BLaER1 treated with 17β-estradiol and CSF1 and Interleukin-3, amounts not matched to agents 10 nM and 100 nM (cell line): ENCODE measurements at regions not wholly inside any gene's neighbourhood (a gene's known extent, or its start where the extent isn't known, plus 50 kb on each side); places are given as distances from the start of the nearest gene placed in this dataset.
"Not testable (repeated sequence)": the region's sequence is repeated elsewhere in the genome, so short reads cannot be mapped to it uniquely, and the experiment has no call there.

Source experiments
- H3K27ac ChIP-seq, 11 experiments: shearing (Covaris generic); formaldehyde crosslinking; 2 replicates each; pipeline ENCODE4 v1.8.1; 2022
- H3K27me3 ChIP-seq, 11 experiments: shearing (Covaris generic); formaldehyde crosslinking; 2 replicates each; pipeline ENCODE4 v1.8.1; 2022
- H3K36me3 ChIP-seq, 11 experiments: shearing (Covaris generic); formaldehyde crosslinking; 2 replicates each; pipeline ENCODE4 v1.8.1; 2022
- H3K4me1 ChIP-seq, 10 experiments: shearing (Covaris generic); formaldehyde crosslinking; 2 replicates each; pipeline ENCODE4 v1.8.1; 2022
- H3K4me2 ChIP-seq, 11 experiments: shearing (Covaris generic); formaldehyde crosslinking; 2 replicates each; pipeline ENCODE4 v1.8.1; 2022
- H3K4me3 ChIP-seq, 10 experiments: shearing (Covaris generic); formaldehyde crosslinking; 2 replicates each; pipeline ENCODE4 v1.8.1; 2022
- H3K9ac ChIP-seq, 11 experiments: shearing (Covaris generic); formaldehyde crosslinking; 2 replicates each; pipeline ENCODE4 v1.8.1; 2022
- H3K9me3 ChIP-seq, 11 experiments: shearing (Covaris generic); formaldehyde crosslinking; replicated peaks in 1 of 11; 2 replicates each; pipeline ENCODE4 v1.8.1; 2022
- H4K20me1 ChIP-seq, 11 experiments: shearing (Covaris generic); formaldehyde crosslinking; 2 replicates each; pipeline ENCODE4 v1.8.1; 2022

DNA sequence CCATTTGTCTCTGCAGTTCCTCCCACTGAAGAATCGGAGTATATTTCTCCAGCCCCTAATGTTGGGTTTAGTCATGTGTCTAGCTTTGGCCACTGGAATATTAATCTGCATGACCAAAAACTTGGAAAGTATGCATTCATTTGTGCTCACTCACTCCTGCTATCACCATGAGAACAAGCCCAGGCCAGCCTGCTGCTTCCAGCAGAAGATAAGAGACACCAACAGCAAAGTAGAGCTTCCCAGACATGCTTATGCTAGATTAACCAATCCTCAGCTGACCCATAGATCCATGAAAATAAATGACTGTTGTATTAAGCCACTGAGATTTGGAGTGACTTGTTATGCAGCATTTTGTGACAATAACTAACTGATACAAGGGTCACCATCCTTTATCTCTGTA lies 108.8 kb downstream of the ART5 start:
- H3K27ac ChIP-seq, H3K4me1 ChIP-seq, H3K36me3 ChIP-seq, H3K4me2 ChIP-seq, H4K20me1 ChIP-seq, H3K4me3 ChIP-seq, H3K27me3 ChIP-seq, H3K9ac ChIP-seq: not testable (repeated sequence)
- peaks cover 6 to 24% (median 22%) of the 10 kb centered on the region in 11 experiments for H3K9me3 ChIP-seq

DNA sequence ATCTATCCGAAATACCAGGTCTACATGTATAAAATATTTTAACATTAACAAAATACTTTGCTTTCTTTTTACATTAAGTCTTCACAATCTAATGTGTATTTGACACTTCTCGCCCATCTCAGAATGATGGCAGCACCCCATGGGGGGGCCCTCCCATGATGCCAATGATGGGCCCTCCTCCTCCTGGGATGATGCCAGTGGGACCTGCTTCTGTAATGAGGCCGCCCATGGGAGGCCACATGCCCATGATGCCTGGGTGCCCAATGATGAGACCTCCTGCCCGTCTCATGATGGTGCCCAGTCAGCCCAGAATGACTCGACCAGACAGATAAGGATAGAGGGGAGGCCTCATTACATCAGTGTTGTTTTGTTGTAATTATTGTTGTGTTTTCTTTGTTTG lies 110.5 kb downstream of the ART5 start:
- H3K9ac ChIP-seq = not testable (repeated sequence)

DNA sequence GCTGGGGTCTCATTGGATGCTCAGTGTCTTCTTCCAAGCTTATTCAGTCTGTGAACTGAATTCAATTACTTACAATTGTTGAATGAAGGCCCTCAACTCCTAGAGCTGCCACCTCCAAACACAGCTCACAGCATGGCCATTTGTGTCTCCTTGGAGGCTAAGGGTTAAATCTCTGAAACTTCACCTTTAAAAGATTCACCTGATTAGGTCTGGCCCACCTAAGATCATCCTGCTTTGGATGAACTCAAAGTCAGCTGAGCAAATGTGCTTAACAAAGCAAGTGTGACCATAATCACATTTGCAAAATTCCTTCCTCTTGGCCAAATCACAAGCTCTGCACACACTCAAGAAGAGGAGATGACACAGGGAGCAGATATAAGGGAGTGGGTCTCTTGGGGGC lies 118.2 kb downstream of the ART5 start:
- H3K9me3 ChIP-seq = peaks cover 24 to 55% (median 34%) of the 10 kb centered on the region in 11 experiments; a peak in 21 of 22 replicates
- not testable (repeated sequence) for H3K4me2 ChIP-seq, H3K4me3 ChIP-seq, H3K27me3 ChIP-seq, H3K4me1 ChIP-seq, H3K9ac ChIP-seq, H3K36me3 ChIP-seq, H4K20me1 ChIP-seq, H3K27ac ChIP-seq

More for the DNA sequence above, 110.5 kb downstream of the ART5 start:
- not testable (repeated sequence) for H3K4me2 ChIP-seq, H3K27me3 ChIP-seq, H4K20me1 ChIP-seq, H3K36me3 ChIP-seq, H3K9me3 ChIP-seq, H3K4me1 ChIP-seq, H3K4me3 ChIP-seq, H3K27ac ChIP-seq

DNA sequence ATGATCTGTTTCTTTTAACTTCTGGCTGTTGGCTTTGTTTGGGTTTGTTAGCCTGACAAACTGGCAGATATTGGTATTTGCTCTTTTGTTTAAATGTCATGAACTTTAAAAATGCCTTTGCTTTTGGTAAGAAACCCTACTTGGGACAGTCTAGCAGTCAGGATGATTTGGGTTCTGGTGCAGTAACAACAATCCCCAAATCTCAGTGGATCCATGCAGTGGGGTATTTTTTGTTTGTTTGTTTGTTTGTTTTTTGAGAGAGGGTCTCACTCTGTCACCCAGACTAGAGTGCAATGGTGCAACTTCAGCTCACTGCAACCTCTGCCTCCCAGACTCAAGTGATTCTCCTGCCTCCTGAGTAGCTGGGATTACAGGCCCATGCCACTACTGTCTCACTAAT lies 120.9 kb downstream of the ART5 start:
- not testable (repeated sequence) for H4K20me1 ChIP-seq, H3K27ac ChIP-seq, H3K4me2 ChIP-seq, H3K27me3 ChIP-seq, H3K4me3 ChIP-seq, H3K36me3 ChIP-seq, H3K9ac ChIP-seq, H3K4me1 ChIP-seq
- peaks cover 24 to 57% (median 35%) of the 10 kb centered on the region in 11 experiments; a peak in 21 of 22 replicates for H3K9me3 ChIP-seq

DNA sequence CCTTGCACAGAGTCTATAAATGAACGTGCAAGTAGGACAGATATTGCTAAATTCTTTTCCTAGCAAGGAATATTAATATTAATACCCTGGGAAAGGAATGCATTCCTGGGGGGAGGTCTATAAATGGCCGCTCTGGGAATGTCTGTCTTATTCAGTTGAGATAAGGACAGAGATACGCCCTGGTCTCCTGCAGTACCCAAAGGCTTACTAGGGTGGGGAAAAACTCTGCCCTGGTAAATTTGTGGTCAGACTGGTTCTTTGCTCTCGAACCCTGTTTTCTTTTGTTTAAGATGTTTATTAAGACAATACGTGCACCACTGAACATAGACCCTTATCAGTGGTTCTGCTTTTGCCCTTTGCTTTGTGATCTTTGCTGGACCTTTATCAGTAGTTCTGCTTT lies 122.0 kb downstream of the ART5 start:
- H3K27me3 ChIP-seq, H3K9ac ChIP-seq, H3K4me2 ChIP-seq, H4K20me1 ChIP-seq, H3K4me1 ChIP-seq, H3K4me3 ChIP-seq, H3K36me3 ChIP-seq, H3K27ac ChIP-seq: not testable (repeated sequence)
- H3K9me3 ChIP-seq = peaks cover 24 to 51% (median 35%) of the 10 kb centered on the region in 11 experiments; a peak in 21 of 22 replicates

DNA sequence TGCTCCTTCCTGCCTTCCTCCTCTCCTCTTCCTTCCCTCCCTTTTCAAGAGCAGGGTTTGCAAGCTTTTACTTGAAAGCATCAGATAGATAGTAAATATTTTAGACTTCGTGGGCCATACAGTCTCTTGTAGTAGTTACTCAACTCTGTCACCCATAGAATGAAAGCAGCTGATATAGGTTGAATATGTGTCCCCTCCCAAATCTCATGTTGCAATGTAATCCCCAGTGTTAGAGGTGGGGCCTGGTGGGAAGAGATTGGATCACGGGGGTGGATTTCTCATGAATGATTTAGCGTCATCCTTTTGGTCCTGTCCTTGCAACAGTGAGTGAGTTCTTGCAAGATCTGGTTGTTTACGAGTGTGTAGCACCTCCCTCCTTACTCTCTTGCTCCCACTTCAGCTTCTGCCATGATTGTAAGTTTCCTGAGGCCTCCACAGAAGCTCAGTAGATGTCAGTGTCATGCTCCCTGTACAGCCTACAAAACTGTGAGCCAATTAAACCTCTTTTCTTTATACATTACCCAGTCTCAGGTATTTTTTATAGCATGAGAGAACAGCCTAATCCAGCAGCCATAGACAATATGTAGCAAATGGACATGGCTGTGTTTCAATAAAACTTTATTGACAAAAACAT lies 124.7 kb downstream of the ART5 start:
- H3K4me2 ChIP-seq, H3K9ac ChIP-seq: not testable (repeated sequence)
- H3K9me3 ChIP-seq = peaks cover 19 to 37% (median 28%) of the 10 kb centered on the region in 11 experiments; a peak in 21 of 22 replicates

DNA sequence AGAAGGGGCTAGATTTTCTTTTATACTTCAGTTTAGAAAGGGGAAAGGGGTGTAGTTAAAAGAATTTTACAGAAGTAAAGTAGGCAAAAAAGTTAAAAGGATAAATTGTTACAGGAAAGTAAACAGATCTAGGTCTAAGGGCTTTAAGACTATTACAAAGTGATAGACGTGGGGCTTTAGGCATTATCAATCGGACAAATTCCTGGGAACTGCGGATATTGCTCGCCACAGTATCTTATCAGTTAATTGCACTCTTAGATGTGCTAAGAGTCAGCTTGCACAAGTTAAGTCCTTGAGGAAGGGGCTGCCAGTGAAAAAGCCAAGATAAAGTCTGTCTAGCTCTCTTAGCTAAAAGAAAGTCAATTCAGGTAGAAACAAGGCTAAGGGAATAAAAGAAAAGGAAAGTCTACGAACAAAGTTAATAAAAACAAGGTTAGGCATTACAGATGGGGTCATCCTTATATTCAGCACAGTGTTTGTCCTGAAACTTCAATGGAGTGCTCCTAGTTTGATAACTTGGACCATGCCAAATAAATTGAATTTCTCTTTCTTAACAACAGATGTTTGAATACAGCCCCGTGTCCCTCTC lies 125.4 kb downstream of the ART5 start:
- H3K9me3 ChIP-seq = peaks cover 19 to 31% (median 28%) of the 10 kb centered on the region in 11 experiments; a peak in 21 of 22 replicates
- not testable (repeated sequence) for H3K27me3 ChIP-seq, H3K9ac ChIP-seq, H3K4me2 ChIP-seq, H3K4me3 ChIP-seq, H3K36me3 ChIP-seq, H3K27ac ChIP-seq, H4K20me1 ChIP-seq
- peaks cover 0 to 10% (median 3%) of the 10 kb centered on the region in 10 experiments; a peak in 4 of 20 replicates for H3K4me1 ChIP-seq

More for the DNA sequence above, 124.7 kb downstream of the ART5 start:
- not testable (repeated sequence) for H3K4me1 ChIP-seq, H3K27me3 ChIP-seq, H3K36me3 ChIP-seq, H3K27ac ChIP-seq, H4K20me1 ChIP-seq, H3K4me3 ChIP-seq

DNA sequence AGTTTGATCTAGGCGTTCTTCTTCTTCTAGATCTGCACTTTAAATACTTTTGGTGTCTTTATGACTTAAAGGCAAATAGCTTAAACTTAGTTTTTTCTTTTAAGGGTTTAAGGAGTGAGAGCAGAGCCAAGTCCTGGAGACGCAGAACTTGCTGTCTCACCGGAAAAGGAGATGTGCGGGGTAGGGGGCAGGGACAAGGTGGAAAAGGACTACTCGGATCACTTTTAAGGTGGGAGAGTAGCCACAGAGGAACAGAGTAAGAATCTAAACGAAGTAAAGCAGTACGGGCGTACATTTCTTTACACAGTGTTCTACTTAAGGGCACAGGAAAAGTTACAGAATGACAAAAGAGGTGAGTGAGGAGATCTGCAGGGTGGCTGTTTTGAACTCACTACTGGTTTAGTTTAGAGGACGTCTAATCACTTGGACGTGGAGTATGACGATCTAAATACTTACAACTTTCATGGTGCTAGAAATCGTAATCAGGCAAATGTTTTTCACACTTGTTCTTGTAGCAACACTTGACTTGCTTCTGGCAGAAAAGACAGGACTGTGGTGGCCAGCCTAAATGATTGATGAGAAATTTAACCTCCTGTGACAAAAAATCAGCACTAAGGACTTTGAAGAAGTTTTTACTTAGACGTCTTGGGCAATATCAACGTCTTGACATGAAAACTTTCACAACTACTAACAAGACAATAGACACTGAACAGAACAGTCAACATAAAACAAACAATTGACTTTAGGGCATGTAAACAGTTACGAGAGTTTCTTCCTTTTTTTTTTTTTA lies 127.0 kb downstream of the ART5 start:
- not testable (repeated sequence) for H4K20me1 ChIP-seq, H3K36me3 ChIP-seq, H3K4me3 ChIP-seq, H3K9ac ChIP-seq, H3K27me3 ChIP-seq, H3K27ac ChIP-seq, H3K4me2 ChIP-seq
- Histone ChIP-seq H3K9me3 (peaks cover 12 to 15% (median 13%) of the 10 kb centered on the region in 11 experiments; a peak in 21 of 22 replicates), H3K4me1 (peaks cover 0 to 10% (median 3%) of the 10 kb centered on the region in 10 experiments; a peak in 4 of 20 replicates)

DNA sequence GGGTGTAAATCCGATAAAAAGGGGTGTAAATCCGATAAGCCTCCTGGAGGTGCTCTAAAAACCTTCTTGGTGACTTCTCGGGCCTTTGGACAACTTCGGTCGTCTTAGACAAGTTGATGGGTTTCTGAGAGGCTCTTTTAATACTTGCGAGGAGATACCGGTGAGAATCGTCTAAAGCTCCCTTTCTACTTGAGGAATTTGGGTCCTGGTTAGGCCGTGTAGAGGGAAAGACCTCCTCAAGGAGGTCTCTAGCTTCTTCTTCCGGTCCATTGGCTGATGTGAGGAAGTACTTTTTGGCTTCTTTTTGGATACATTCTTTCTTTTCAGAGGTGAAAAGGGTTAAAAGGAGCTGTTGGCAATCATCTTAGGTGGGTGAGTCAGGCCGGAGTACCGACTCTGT lies 128.5 kb downstream of the ART5 start:
- not testable (repeated sequence) for H3K4me3 ChIP-seq, H4K20me1 ChIP-seq, H3K4me2 ChIP-seq, H3K36me3 ChIP-seq, H3K9me3 ChIP-seq, H3K9ac ChIP-seq, H3K27ac ChIP-seq, H3K27me3 ChIP-seq
- peaks cover 0 to 10% (median 3%) of the 10 kb centered on the region in 10 experiments; a peak in 4 of 20 replicates for H3K4me1 ChIP-seq

DNA sequence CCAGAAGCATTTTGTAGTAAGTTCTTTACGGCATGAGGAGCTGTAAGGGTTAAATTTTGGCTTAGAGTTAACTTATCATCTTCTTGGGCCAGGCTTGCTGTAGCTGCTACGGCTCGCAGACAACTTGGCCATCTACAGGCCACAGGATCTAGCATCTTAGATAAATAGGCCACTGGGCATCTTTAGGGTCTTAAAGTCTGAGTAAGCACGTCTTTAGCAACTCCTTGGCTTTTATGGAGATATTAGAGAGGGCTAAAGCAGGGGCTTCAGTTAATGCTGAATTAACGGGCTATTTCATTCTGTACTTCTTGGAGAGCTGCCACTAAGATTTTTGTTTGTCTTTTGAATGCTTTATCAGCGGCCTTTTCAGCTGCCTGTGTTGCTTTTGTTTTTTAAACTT lies 129.0 kb downstream of the ART5 start:
- not testable (repeated sequence) for H3K9ac ChIP-seq, H3K36me3 ChIP-seq, H3K27me3 ChIP-seq, H3K9me3 ChIP-seq, H3K4me3 ChIP-seq, H4K20me1 ChIP-seq, H3K27ac ChIP-seq
- peak overlapping the region in 2 of 11 experiments; percentile 24 to 41; a peak in 3 of 22 replicates for H3K4me2 ChIP-seq
- H3K4me1 ChIP-seq = peaks cover 0 to 10% (median 3%) of the 10 kb centered on the region in 10 experiments; a peak in 4 of 20 replicates

DNA sequence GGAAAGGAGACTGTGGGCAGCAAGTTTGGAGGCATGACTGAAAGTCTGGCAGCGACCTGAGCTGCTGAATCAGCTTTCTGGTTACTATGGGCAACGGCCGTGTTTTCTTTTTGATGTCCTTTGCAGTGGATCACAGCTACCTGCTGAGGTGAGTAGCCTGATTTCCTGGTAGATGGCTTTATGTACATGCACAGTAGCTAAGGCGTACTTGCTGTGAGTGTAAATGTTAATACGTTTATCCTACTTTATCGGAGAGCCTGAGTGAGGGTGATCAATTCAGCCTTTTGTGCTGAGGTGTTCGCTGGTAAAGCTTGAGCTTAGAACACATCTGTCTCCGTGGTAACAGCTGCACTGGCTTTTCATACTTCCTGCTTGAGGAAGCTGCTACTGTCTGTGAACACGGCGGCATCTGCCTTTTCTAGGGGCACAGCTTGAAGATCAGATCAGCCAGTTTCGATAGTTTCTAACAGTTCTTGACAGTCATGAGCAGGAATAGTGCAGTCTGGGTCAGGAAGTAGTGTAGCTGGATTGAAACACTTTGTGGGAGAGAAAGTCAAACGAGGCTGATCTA lies 129.6 kb downstream of the ART5 start:
- not testable (repeated sequence) for H3K27me3 ChIP-seq, H3K4me3 ChIP-seq, H4K20me1 ChIP-seq, H3K9me3 ChIP-seq, H3K9ac ChIP-seq, H3K27ac ChIP-seq, H3K36me3 ChIP-seq
- Histone ChIP-seq H3K4me1 (peaks cover 0 to 10% (median 3%) of the 10 kb centered on the region in 10 experiments; a peak in 4 of 20 replicates), H3K4me2 (peak overlapping the region in 3 of 11 experiments; percentile 6 to 41 (median 24); a peak in 2 of 22 replicates)

DNA sequence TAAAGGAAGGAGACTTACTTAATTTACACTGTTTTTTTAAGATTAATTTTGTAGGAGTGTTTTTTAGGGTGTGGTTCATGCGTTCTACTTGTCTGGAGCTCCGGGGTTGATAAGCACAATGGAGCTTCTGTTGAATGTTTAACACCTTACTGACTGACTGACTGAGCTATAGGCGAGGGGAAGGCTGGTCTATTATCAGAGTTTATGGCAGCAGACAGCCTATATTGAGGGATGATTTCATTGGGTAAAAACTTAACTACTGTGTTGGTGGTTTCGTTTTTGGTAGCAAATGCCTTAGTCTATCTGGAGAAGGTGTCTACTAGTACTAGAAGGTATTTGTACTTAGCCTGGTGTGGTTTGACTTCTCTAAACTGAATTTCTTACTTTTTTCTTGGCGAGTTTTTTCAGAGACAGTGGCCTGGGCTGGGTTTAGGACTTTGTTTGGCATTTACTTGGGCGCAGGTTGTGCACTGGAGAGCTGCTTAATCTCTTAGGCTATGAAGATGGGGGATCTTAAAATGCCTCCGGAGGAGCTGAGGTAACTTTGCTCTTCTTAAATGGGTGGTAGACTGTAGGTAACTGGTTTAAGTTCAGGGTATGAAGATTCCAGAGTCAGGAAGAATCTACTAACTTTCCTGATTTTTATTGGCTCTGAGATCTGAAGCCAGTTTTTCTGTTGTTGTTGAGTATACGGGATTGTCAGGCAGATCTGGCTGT lies 130.2 kb downstream of the ART5 start:
- Histone ChIP-seq H3K4me1 (peaks cover 0 to 10% (median 3%) of the 10 kb centered on the region in 10 experiments; a peak in 4 of 20 replicates), H3K4me2 (peak overlapping the region in 1 of 11 experiments; percentile 6; a peak in 1 of 22 replicates)
- not testable (repeated sequence) for H3K27me3 ChIP-seq, H3K4me3 ChIP-seq, H4K20me1 ChIP-seq, H3K9me3 ChIP-seq, H3K9ac ChIP-seq, H3K36me3 ChIP-seq, H3K27ac ChIP-seq

DNA sequence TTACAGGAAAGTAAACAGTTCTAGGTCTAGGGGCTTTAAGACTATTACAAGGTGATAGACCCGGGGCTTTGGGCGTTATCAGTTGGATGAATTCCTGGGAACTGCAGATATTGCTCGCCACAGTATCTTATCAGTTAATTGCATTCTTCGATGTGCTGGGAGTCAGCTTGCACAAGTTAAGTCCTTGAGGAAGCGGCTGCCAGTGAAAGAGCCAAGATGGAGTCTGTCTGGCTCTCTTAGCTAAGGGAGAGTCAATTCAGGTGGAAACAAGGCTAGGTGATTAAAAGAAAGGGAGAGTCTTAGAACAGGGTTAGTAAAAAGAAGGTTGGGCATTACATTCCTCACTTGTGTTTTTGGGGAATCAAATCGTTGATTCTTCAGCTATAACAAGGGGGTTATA lies 130.6 kb upstream of the ZNF195 start:
- not testable (repeated sequence) for H3K4me3 ChIP-seq, H3K36me3 ChIP-seq, H3K9me3 ChIP-seq, H3K4me2 ChIP-seq, H3K9ac ChIP-seq, H3K27ac ChIP-seq, H4K20me1 ChIP-seq, H3K27me3 ChIP-seq
- peaks cover 0 to 10% (median 3%) of the 10 kb centered on the region in 10 experiments; a peak in 4 of 20 replicates for H3K4me1 ChIP-seq
